HFF-Myc (cell line): ENCODE measurements at regions not wholly inside any gene's neighbourhood (a gene's known extent, or its start where the extent isn't known, plus 50 kb on each side); places are given as distances from the start of the nearest gene placed in this dataset.

Source experiments
- DNase-seq: peaks from one replicate; pipeline ENCODE4 v3.0.0-alpha.2; 2011; ENCODE audit warnings: low read depth; ENCODE audit errors: extremely low read depth
- H3K4me3 ChIP-seq: replicated peaks from 2 replicates; pipeline ENCODE4 v1.5.1; 2011; ENCODE audit warnings: low read depth, mild to moderate bottlenecking, control low read depth, low read length
- TF ChIP-seq, protein P1 (sequence below): IDR thresholded peaks from 2 replicates; pipeline ENCODE4 v1.5.1; 2012; ENCODE audit warnings: mild to moderate bottlenecking, low read depth, low read length, control low read depth; ENCODE audit errors: missing control alignments

DNA sequence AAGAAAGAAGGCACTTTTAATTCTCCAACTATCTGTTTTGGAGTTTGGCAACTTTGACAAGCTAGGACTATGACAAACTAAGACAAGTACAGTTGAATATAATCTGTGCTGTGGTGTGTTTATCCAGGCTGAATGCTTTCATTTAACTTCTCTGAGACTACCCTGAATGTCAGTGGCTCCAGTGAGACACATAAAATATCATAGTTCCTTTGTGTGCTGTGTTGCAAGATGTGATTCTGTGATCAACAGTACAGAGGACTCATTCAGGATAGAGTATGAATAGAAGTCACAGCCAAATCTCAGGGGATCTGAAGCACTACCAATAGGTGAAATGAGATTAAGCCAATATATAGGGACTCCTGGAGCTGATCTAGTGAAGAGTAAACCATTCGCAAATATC lies 876.9 kb upstream of the FBXO33 start:
- no peak for DNase-seq
- H3K4me3 ChIP-seq: no peak overlapping the region
- TF ChIP-seq, protein P1, sequence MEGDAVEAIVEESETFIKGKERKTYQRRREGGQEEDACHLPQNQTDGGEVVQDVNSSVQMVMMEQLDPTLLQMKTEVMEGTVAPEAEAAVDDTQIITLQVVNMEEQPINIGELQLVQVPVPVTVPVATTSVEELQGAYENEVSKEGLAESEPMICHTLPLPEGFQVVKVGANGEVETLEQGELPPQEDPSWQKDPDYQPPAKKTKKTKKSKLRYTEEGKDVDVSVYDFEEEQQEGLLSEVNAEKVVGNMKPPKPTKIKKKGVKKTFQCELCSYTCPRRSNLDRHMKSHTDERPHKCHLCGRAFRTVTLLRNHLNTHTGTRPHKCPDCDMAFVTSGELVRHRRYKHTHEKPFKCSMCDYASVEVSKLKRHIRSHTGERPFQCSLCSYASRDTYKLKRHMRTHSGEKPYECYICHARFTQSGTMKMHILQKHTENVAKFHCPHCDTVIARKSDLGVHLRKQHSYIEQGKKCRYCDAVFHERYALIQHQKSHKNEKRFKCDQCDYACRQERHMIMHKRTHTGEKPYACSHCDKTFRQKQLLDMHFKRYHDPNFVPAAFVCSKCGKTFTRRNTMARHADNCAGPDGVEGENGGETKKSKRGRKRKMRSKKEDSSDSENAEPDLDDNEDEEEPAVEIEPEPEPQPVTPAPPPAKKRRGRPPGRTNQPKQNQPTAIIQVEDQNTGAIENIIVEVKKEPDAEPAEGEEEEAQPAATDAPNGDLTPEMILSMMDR: no peak

GRCh38 chr14:40308240-40308639 lies 876.0 kb upstream of the FBXO33 start:
- no peak for DNase-seq
- TF ChIP-seq, protein P1: no peak
- H3K4me3 ChIP-seq: no peak overlapping the region

DNA sequence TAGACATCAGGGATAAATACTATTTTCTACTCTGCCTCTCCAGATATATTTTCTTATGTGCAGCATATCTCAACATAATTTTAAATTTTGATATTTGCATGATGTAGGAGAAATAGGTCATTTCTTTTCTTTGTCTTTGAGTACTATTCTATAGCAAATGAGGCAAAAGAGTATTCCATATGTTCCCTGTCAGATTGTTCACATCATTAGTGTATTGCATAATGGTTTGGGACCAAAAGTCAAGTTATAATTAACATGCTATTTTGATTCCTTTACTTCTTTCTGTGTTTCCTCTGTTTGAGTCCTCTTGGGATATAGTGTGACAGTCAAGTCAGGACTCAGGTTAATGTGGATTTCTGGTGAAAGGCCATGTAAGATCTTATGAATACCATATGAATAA lies 864.6 kb upstream of the FBXO33 start:
- H3K4me3 ChIP-seq: no peak overlapping the region
- TF ChIP-seq, protein P1: no peak
- DNase-seq: no peak

DNA sequence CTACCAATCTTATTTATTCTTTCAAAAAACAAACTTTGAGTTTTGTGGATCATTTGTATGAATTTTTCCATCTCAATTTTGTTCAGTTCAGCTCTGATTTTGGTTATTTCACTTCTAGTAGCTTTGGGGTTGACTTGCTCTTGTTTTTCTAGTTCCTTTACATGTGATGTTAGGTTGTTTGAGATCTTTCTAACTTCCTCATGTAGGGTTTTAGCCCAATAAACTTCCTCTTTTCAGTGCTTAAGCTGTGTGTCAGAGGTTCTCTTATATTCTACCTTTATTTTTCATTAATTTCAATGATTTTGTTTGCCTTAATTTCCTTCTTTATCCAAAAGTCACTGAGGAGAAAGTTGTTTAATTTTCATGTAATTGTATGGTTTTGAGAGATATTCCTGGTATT lies 860.4 kb upstream of the FBXO33 start:
- TF ChIP-seq, protein P1: no peak
- DNase-seq: no peak
- H3K4me3 ChIP-seq: no peak overlapping the region

- no peak for DNase-seq
- no peak overlapping the region for H3K4me3 ChIP-seq
- TF ChIP-seq, protein P1: no peak
These were observed 850.0 kb upstream of the FBXO33 start for GRCh38 chr14:40282196-40282595.

DNA sequence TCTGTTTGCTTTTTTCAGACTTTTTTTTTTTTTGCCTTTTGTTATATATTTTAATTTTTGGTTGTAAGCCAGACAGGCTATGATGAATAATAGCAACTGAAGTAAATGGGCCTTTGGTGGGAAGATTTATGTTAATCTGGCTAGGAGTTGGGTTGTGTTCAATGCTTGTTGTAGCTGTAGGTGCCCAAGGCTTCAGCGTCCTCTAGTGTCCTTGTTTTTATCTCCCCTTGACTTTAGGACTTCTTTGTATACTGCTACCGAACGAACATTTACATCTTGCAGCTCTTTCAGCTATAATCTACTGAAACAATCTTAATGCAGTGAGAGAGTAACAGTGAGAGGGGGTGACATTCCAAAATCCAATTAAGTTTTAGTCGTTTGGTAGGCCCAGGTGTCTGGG lies 848.4 kb upstream of the FBXO33 start:
- TF ChIP-seq, protein P1: no peak
- H3K4me3 ChIP-seq: no peak overlapping the region
- no peak for DNase-seq

DNA sequence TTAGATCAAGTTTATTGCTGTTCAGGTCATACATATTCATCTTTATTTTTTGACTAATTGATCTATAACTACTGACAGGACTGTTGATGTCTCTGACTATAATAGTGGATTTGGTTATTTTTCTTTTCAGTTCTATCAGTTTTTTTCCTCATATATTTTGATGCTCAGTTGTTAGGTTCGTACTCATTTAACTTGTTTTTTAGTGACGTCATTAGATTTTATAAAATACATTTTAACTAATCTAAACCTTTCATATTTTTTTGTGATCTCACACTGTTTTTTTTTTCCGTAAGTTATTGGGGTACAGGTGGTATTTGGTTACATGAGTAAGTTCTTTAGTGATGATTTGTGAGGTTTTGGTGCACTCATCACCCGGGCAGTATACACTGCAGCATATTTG lies 841.2 kb upstream of the FBXO33 start:
- TF ChIP-seq, protein P1: no peak
- no peak for DNase-seq
- no peak overlapping the region for H3K4me3 ChIP-seq
